ENCODE measurements at regions not wholly inside any gene's neighbourhood (a gene's known extent, or its start where the extent isn't known, plus 50 kb on each side); places are given as distances from the start of the nearest gene placed in this dataset.
A peak's percentile ranks its signal among the peaks of the same experiment; 100 is the strongest.

- DNase-seq (ENCODE audit: low spot score), result no peak
These were observed 204.2 kb downstream of the MBD2 start for GRCh38 chr18:54020156-54020745.

- no peak for DNase-seq (ENCODE audit: low spot score)
These were observed 204.8 kb downstream of the MBD2 start for GRCh38 chr18:54019641-54020040.

GRCh38 chr18:54013452-54013851, 211.0 kb downstream of the MBD2 start:
- DNase-seq (ENCODE audit: low spot score), result no peak

DNA sequence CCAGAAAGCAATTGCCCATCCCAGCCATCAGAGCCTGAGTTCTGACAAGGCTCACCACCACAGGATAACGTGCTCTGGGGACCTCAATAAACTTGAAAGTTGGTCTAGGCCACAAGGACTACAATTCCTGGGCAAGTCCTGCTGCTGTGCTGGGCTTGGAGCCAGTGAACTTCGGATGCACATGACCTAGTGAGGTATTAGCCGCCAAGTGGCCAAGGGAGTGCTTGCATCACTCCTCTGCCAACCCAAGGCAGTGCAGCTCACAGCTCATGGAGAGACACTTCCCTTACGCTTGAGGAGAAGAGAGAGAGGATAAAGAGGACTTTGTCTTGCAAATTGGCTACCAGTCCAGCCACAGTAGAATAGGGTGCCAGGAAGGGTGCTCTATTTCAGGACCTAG, 219.6 kb downstream of the MBD2 start:
- DNase-seq (ENCODE audit: low spot score), result no peak

DNA sequence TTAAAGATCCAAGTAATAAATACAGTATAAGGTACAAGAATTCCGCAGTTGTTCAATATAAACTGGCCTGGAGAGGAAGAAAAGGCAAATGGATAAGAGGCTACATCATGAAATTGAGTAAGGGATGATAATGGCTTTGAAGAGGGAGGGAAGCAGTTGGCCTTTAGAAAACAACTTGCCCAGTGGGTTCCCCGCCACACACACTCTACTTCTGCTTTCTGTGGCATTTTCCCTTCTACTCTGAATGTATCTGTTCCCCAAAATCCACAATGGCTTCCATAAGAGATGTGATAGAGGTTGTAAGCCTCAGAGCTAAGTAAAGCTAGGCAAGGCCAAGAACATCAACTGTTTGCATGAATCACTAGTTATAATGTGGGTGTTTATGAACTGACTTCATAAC, 221.3 kb downstream of the MBD2 start:
- DNase-seq (ENCODE audit: low spot score), result no peak

DNA sequence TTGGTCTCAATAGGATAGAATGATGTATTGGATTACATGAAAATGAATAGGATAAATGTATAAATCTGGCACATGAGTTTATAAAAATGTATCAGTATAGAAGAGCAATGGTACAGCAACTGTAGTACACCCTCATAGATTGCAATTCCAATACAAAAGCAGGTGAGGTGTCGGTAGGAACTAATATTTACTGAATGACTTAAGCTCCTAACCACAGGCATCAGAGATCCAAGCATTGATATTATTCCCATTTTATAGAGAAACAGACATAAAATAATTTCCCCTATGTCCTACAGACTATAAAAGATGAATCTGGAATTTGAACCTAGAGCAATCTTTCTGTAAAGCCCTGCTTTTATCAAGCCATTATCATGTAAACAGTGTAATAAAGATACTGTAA, 227.4 kb downstream of the MBD2 start:
- DNase-seq (ENCODE audit: low spot score), result no peak

DNA sequence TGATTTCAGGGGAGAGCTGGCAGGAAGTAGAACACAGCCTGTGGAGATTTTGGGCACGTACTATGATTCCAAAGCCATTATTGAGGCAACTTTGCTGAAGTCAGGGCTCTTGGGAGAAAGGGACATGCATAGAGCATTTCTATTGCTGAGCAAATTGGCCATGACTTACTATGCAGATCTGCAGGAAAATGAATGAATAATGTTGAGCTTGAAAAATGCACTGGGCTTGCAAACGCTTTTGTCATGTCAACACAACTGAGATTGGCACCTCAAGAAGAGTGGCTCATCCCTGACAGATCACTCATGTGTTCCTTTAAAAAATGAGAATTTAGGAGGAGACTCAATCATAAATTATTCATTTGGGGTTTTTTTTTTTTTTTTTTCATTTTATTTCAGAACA, 230.5 kb downstream of the MBD2 start:
- DNase-seq (ENCODE audit: low spot score), result no peak

- DNase-seq (ENCODE audit: low spot score), result no peak
These were observed 232.7 kb downstream of the MBD2 start for GRCh38 chr18:53991805-53992204.

GRCh38 chr18:53991202-53991601, 233.3 kb downstream of the MBD2 start:
- peak; percentile 9 for DNase-seq (ENCODE audit: low spot score)

DNA sequence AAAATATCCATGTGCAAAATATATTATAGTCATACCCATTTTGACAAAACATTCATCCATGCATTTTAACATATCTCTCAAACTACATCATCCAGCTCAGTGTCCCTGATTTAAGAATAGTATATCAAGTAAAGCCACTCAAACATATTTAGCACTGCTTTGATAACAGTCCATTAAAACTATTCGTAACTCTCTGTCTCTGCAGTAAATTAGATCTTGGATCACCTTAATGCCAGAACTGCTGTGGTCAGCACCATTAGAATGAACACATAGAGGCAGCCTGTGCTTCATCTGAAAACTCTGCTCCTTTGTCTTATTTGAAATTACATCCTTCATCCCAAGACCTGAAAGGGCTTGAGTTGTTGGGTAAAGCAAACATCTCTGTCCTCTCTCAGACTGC, 234.0 kb downstream of the MBD2 start:
- no peak for DNase-seq (ENCODE audit: low spot score)

GRCh38 chr18:53984021-53984420, 240.4 kb downstream of the MBD2 start:
- no peak for DNase-seq (ENCODE audit: low spot score)

DNA sequence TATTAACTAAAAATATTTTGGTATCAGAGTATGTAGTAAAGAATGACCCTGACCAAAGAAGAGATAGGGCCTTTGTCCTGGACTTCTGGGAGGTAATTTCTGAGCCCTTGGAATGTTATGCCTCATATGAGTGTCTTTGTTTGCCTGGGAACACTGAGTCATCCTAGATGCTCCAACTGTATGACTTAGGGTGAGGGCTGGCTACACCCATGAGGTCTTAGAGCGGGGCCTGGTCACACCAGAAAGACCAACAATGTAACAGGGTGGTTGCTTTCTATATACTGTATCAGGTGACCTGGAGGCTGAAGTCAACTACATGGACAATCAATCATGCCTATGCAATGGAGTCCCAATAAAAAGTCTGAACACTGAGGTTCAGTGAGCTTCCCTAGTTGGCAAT, 253.1 kb downstream of the MBD2 start:
- DNase-seq (ENCODE audit: low spot score), result peak; percentile 10

DNA sequence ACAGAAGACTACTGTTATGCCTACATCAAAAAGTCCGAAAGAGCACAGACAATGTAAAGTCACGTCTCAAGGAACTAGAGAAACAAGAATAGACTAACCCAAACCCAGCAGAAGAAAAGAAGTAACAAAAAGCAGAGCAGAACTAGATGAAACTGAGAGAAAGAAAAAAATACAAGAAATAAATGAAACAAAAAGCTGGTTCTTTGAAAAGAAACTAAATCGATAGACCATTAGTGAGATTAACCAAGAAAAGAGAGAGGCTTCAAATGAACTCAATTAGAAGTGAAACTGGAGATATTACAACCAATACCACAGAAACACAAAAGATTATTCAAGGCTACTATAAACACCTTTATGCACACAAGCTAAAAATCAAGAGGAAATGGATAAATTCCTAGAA, 271.8 kb downstream of the MBD2 start:
- DNase-seq (ENCODE audit: low spot score), result no peak

- DNase-seq (ENCODE audit: low spot score), result no peak
These were observed 273.9 kb downstream of the MBD2 start for GRCh38 chr18:53950545-53950944.

GRCh38 chr18:53948991-53949390, 275.5 kb downstream of the MBD2 start:
- no peak for DNase-seq (ENCODE audit: low spot score)

DNA sequence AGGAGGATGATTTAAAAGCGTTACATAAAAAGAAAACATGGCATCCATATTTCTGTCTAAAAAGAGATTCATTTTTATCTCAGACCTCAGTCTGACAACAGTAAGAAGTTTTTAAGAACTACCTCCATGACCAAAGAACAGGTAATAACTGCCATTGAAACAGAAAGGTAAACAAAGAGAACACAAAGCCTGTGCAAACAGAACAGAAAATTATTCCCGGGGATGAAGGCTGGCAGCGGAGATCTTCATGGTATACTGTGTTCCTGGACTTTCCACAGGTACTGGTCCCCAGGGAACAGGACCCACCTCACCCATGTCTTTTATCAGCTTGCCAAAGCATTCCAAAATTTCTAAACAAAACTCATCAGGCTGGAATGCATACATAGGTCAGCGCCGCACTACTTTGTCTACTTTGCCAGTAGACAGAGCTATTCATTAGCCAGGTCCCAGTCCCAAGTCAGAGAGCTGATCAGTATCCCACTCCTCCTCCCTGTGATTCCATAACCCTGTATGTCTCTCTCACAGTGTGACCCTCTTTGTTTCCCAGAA, 277.3 kb downstream of the MBD2 start:
- no peak for DNase-seq (ENCODE audit: low spot score)

DNA sequence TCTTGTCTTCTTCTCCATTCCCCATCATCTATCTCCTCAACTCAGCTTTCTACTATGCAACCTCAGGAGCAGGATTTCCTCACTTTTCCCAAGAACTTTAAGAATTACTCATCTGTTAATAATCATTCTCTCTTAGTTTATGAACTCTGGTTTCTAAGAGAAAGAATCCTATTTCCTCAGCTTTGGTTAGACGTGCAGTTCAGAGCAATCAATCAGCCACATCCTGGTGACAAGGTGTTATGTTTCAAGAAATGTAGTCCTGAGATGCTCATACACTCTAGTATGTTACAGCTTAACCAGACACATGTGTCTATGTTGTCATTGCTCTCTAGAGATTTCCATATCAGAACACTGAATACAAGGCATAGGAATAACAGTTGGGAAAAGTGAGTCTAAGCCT, 277.9 kb downstream of the MBD2 start:
- no peak for DNase-seq (ENCODE audit: low spot score)

- DNase-seq (ENCODE audit: low spot score), result no peak
These were observed 279.7 kb downstream of the MBD2 start for GRCh38 chr18:53944721-53945120.

DNA sequence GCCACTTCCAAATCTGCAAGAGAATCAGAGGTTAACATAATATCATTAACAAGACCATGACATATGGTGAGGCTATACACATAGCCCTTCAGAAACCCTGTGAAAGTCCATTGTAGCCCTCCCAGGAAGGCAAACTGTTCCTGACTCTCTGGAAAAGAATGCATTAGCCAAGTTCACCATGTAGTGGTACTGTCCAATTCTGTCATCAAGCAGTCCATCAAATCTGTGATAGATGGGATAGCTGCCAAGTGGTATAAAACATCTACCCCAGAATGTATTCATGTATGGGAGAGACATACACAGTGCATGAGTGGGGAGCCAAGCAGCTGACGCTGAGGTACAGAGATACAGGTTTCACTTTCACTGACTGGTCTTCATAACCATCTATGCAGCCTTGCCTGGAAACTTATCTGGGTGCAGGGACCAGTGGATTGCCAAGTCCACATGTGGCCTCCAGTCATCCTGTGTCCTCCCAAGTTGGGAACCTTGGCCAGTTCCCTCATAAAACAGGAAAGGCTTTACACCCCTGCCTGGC, 281.1 kb downstream of the MBD2 start:
- no peak for DNase-seq (ENCODE audit: low spot score)

DNA sequence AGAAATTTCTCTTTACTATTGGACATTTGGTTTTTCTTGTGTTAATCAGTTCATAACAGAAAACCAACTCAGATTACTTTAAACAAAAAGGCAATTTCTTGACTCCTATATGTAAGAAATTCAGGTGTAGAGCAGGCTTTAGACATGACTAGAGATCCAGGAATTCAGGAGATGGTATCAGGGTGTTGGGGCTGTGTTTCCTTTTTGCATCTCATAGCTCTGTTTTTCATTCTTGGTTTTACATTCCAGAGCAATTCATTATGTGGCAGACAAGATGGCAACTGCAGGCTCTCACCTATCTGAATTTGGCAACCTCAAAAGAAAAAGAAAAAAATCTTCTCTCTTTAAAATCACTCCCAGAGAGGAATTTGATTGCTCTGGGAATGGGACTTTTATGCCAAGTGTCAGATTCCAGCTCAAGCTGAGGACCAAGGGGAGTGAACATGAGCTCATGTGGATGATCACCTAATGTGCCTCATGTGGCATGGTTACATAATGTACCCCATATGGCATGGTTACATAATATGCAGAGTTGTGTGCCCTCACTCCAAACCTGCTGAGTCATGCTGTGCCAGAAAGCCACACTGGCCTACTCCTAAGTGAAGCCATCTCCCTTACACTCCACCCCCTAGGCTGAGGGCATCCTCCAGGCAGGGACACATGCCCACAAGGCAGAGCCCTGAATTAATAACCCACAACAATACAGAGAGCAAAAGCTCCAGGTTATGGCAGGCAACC, 282.7 kb downstream of the MBD2 start:
- no peak for DNase-seq (ENCODE audit: low spot score)

DNA sequence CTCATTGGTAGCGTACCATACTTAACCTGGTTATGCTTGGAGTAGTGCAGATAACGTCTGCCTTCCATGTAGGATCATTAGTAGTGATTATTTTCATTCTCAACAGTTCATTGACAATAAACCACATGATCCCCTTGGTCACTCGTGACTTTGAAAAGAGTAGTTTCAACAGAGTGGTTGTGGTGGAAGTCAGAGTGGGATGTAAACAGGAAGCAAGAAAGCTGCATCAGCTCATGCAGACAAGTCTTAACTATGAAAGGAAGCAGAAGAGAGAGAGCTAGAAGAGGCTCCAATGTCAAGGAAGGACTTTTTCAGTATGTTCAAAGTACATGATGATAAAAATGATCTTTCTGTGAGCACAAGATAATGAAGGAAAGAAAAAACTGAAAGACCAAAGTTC, 287.4 kb downstream of the MBD2 start:
- no peak for DNase-seq (ENCODE audit: low spot score)

DNA sequence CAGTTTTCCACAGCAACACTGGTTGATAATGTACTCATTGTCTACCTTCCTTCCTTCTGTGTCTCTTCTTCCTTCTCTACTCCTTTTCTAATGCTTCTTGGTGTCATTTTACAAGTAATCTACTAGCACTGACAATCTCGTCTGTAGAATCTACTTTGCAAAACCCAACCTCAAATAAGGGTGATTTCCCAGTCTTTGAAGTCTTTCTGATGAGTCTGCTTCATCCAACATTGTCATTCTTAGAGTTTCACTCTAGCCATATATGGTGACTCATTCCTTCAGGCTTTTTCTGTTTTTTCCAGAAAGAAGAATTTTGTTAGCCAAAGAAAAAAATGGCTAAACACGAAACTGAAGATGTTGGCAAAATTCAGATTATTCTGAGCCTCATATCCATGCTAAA, 288.7 kb downstream of the MBD2 start:
- DNase-seq (ENCODE audit: low spot score), result no peak

- DNase-seq (ENCODE audit: low spot score), result no peak
These were observed 289.1 kb downstream of the MBD2 start for GRCh38 chr18:53935399-53935798.

All from AG20443 (cell line).